ENCODE measurements at regions not wholly inside any gene's neighbourhood (a gene's known extent, or its start where the extent isn't known, plus 50 kb on each side); places are given as distances from the start of the nearest gene placed in this dataset.

GRCh38 chr5:143515829-143516228, 112.3 kb upstream of the NR3C1 start:
- no peak for DNase-seq (ENCODE audit: insufficient read length, low spot score)
- FAIRE-seq = peak; percentile 8

GRCh38 chr5:143514616-143515335, 111.3 kb upstream of the NR3C1 start:
- DNase-seq (ENCODE audit: insufficient read length, low spot score) = no peak
- peak; percentile 11 for FAIRE-seq

GRCh38 chr5:143513720-143514119, 110.2 kb upstream of the NR3C1 start:
- no peak for FAIRE-seq

GRCh38 chr5:143511736-143512135, 108.2 kb upstream of the NR3C1 start:
- no peak for DNase-seq (ENCODE audit: insufficient read length, low spot score)
- no peak for FAIRE-seq

More at GRCh38 chr5:143513720-143514119, 110.2 kb upstream of the NR3C1 start:
- no peak for DNase-seq (ENCODE audit: insufficient read length, low spot score)

GRCh38 chr5:143509758-143510221, 106.3 kb upstream of the NR3C1 start:
- DNase-seq (ENCODE audit: insufficient read length, low spot score) = no peak
- peak; percentile 84 for FAIRE-seq

GRCh38 chr5:143506836-143507552, 103.5 kb upstream of the NR3C1 start:
- no peak for FAIRE-seq
- no peak for DNase-seq (ENCODE audit: insufficient read length, low spot score)

GRCh38 chr5:143505934-143506333, 102.4 kb upstream of the NR3C1 start:
- no peak for FAIRE-seq

GRCh38 chr5:143505354-143505753, 101.9 kb upstream of the NR3C1 start:
- DNase-seq (ENCODE audit: insufficient read length, low spot score) = no peak
- no peak for FAIRE-seq

More at GRCh38 chr5:143505934-143506333, 102.4 kb upstream of the NR3C1 start:
- no peak for DNase-seq (ENCODE audit: insufficient read length, low spot score)

GRCh38 chr5:143501310-143502044, 98.0 kb upstream of the NR3C1 start:
- FAIRE-seq (no peak), DNase-seq (ENCODE audit: insufficient read length, low spot score) (no peak)

GRCh38 chr5:143499480-143500114, 96.1 kb upstream of the NR3C1 start:
- DNase-seq (ENCODE audit: insufficient read length, low spot score) (no peak), FAIRE-seq (no peak)

- no peak for FAIRE-seq
- no peak for DNase-seq (ENCODE audit: insufficient read length, low spot score)
These were observed 95.3 kb upstream of the NR3C1 start for GRCh38 chr5:143498821-143499220.

- DNase-seq (ENCODE audit: insufficient read length, low spot score) (no peak), FAIRE-seq (no peak)
These were observed 94.3 kb upstream of the NR3C1 start for GRCh38 chr5:143497749-143498148.

- FAIRE-seq (no peak), DNase-seq (ENCODE audit: insufficient read length, low spot score) (no peak)
These were observed 93.5 kb upstream of the NR3C1 start for GRCh38 chr5:143496943-143497342.

GRCh38 chr5:143495821-143496275, 92.4 kb upstream of the NR3C1 start:
- no peak for DNase-seq (ENCODE audit: insufficient read length, low spot score)
- no peak for FAIRE-seq

GRCh38 chr5:143495110-143495509, 91.6 kb upstream of the NR3C1 start:
- FAIRE-seq (no peak), DNase-seq (ENCODE audit: insufficient read length, low spot score) (no peak)

- no peak for FAIRE-seq
- no peak for DNase-seq (ENCODE audit: insufficient read length, low spot score)
These were observed 91.1 kb upstream of the NR3C1 start for GRCh38 chr5:143494595-143494994.

- FAIRE-seq = no peak
- DNase-seq (ENCODE audit: insufficient read length, low spot score) = no peak
These were observed 90.7 kb upstream of the NR3C1 start for GRCh38 chr5:143494162-143494561.

- no peak for DNase-seq (ENCODE audit: insufficient read length, low spot score)
- FAIRE-seq = no peak
These were observed 89.3 kb upstream of the NR3C1 start for GRCh38 chr5:143492783-143493182.

GRCh38 chr5:143491646-143492045, 88.2 kb upstream of the NR3C1 start:
- no peak for FAIRE-seq
- no peak for DNase-seq (ENCODE audit: insufficient read length, low spot score)

GRCh38 chr5:143488381-143488780, 84.9 kb upstream of the NR3C1 start:
- no peak for FAIRE-seq
- no peak for DNase-seq (ENCODE audit: insufficient read length, low spot score)

GRCh38 chr5:143484601-143485000, 81.1 kb upstream of the NR3C1 start:
- no peak for FAIRE-seq
- DNase-seq (ENCODE audit: insufficient read length, low spot score) = no peak

Measured in GM19239 (cell line).